Trophoblast cell (in vitro differentiated cells and primary cell): ENCODE measurements at regions not wholly inside any gene's neighbourhood (a gene's known extent, or its start where the extent isn't known, plus 50 kb on each side); places are given as distances from the start of the nearest gene placed in this dataset.
"Not testable (repeated sequence)": the region's sequence is repeated elsewhere in the genome, so short reads cannot be mapped to it uniquely, and the experiment has no call there.

Experiments used
- DNase-seq, 2 donors: peaks; one replicate each; pipeline ENCODE4 v3.0.0-alpha.2; 2016
- H2AFZ ChIP-seq: 2 replicates; pipeline ENCODE4 v1.6.1; 2013; ENCODE audit warnings: low read length, moderate library complexity, mild to moderate bottlenecking; ENCODE audit not compliant: insufficient read depth, poor library complexity
- H2AK5ac ChIP-seq: 2 replicates; pipeline ENCODE4 v1.6.1; 2013; ENCODE audit warnings: mild to moderate bottlenecking, low read length
- H2BK120ac ChIP-seq: 2 replicates; pipeline ENCODE4 v1.6.1; 2013; ENCODE audit warnings: low read length, mild to moderate bottlenecking, moderate library complexity; ENCODE audit not compliant: insufficient read depth, poor library complexity
- H2BK12ac ChIP-seq: 2 replicates; pipeline ENCODE4 v1.6.1; 2013; ENCODE audit warnings: mild to moderate bottlenecking, low read length, moderate library complexity
- H2BK5ac ChIP-seq: 2 replicates; pipeline ENCODE4 v1.6.1; 2013; ENCODE audit warnings: low read length, low read depth, moderate library complexity, mild to moderate bottlenecking; ENCODE audit not compliant: poor library complexity
- H3K14ac ChIP-seq: 2 replicates; pipeline ENCODE4 v1.6.1; 2013; ENCODE audit warnings: mild to moderate bottlenecking, low read length
- H3K18ac ChIP-seq: 2 replicates; pipeline ENCODE4 v1.6.1; 2013; ENCODE audit warnings: mild to moderate bottlenecking, low read length
- H3K23ac ChIP-seq: 2 replicates; pipeline ENCODE4 v1.6.1; 2013; ENCODE audit warnings: low read length
- H3K27ac ChIP-seq: 2 replicates; pipeline ENCODE4 v1.5.1; 2013; ENCODE audit warnings: low read depth, mild to moderate bottlenecking, inconsistent platforms, low read length, moderate library complexity
- H3K27me3 ChIP-seq: 2 replicates; pipeline ENCODE4 v1.6.1; 2013; ENCODE audit warnings: inconsistent platforms, mild to moderate bottlenecking, low read length, moderate library complexity; ENCODE audit not compliant: insufficient read depth
- H3K36me3 ChIP-seq, 2 experiments: 1 replicate in 1 of 2; 2 replicates in 1 of 2; pipeline ENCODE4 v1.6.1; 2013; ENCODE audit warnings: low read length in 2 of 2, mild to moderate bottlenecking in 2 of 2, moderate library complexity in 1 of 2; ENCODE audit not compliant: insufficient read depth in 2 of 2, control insufficient read depth in 1 of 2
- H3K4ac ChIP-seq: 2 replicates; pipeline ENCODE4 v1.6.1; 2013; ENCODE audit warnings: low read depth, mild to moderate bottlenecking, low read length, moderate library complexity
- H3K4me1 ChIP-seq, 2 experiments: 1 replicate in 1 of 2; 2 replicates in 1 of 2; pipeline ENCODE4 v1.6.1; 2013; ENCODE audit warnings: low read length in 2 of 2, mild to moderate bottlenecking in 2 of 2, moderate library complexity in 1 of 2; ENCODE audit not compliant: insufficient read depth in 2 of 2, control insufficient read depth in 1 of 2
- H3K4me2 ChIP-seq: 2 replicates; pipeline ENCODE4 v1.6.1; 2013; ENCODE audit warnings: inconsistent platforms, mild to moderate bottlenecking, low read length, moderate library complexity
- H3K4me3 ChIP-seq: 2 replicates; pipeline ENCODE4 v1.5.1; 2013; ENCODE audit warnings: mild to moderate bottlenecking, low read depth, low read length, inconsistent platforms
- H3K79me1 ChIP-seq: one replicate; pipeline ENCODE4 v1.6.1; 2013; ENCODE audit warnings: low read length
- H3K79me2 ChIP-seq: 2 replicates; pipeline ENCODE4 v1.6.1; 2013; ENCODE audit warnings: low read length, mild to moderate bottlenecking; ENCODE audit not compliant: control insufficient read depth, insufficient read depth, poor library complexity
- H3K9ac ChIP-seq: 2 replicates; pipeline ENCODE4 v1.6.1; 2013; ENCODE audit warnings: mild to moderate bottlenecking, low read length
- H3K9me3 ChIP-seq: 2 replicates; pipeline ENCODE4 v1.6.1; 2013; ENCODE audit warnings: low read depth, mild to moderate bottlenecking, control low read depth, inconsistent platforms, low read length; ENCODE audit not compliant: insufficient read depth
- H4K12ac ChIP-seq: 2 replicates; pipeline ENCODE4 v1.6.1; 2013; ENCODE audit warnings: low read depth, mild to moderate bottlenecking, low read length, moderate library complexity
- H4K8ac ChIP-seq: 2 replicates; pipeline ENCODE4 v1.6.1; 2013; ENCODE audit warnings: low read depth, mild to moderate bottlenecking, low read length, moderate library complexity
- H4K91ac ChIP-seq: one replicate; pipeline ENCODE4 v1.6.1; 2013; ENCODE audit warnings: low read depth, mild to moderate bottlenecking, low read length, moderate library complexity
- WGBS: extraction: QIAGEN DNeasy Blood & Tissue Kit; methylation state at CpG from one replicate; pipeline ENCODE4 v1.1.7; 2013; ENCODE audit warnings: missing lambda C conversion rate; ENCODE audit not compliant: insufficient read length, insufficient coverage; ENCODE audit errors: extremely low coverage; 5-methylcytosine and 5-hydroxymethylcytosine counted together

DNA sequence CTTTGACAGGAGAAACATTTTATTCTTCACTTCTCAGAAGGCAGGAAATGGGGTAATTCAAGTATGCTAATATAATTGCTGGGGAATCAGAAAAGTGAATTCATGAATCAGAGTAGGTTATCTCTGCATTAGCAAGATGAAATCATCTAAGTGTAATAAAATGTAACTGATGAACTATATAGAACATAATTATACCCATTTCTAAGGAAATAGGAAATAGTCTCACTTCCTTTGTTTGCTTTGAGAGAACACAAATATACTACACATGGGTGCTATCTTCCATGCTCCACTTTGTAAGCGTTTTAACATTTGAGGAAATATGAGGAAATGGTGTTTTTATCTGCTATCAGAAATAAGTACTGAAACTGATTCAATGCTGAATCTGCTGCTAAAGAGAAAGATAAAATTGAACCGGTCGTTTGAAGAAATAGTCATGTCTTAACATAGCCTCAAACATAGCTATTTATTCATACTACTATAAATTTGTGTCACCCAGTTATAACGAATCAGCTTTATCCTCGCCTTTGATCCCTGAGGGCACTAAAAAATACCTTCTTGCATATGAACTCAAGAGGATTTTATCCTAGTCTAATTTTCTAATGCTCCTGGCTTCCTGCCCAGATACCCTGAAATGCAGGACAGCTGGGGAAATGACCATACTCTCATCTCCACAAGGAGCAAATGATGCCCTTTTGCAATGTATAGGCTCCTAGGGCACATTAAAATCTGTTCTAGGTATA is 696.0 kb downstream of the C12orf50 start:
- Histone ChIP-seq H4K8ac (no peak overlapping the region), H4K12ac (no peak overlapping the region), H3K18ac (no peak overlapping the region), H2BK120ac (no peak overlapping the region), H2AK5ac (no peak overlapping the region), H2BK5ac (no peak overlapping the region), H3K4me1 (no peaks in the 10 kb centered on the region), H3K9ac (no peak overlapping the region), H3K14ac (no peak overlapping the region), H2BK12ac (no peak overlapping the region), H3K27me3 (no peaks in the 10 kb centered on the region), H3K79me1 (no peaks in the 10 kb centered on the region), H3K4me3 (no peak overlapping the region), H3K4ac (no peak overlapping the region), H3K23ac (no peak overlapping the region), H3K79me2 (no peaks in the 10 kb centered on the region), H3K9me3 (no peaks in the 10 kb centered on the region), H3K27ac (no peak overlapping the region), H2AFZ (no peak overlapping the region), H3K36me3 (no peaks in the 10 kb centered on the region), H4K91ac (no peak overlapping the region), H3K4me2 (no peak overlapping the region)
- no CpG with 5 or more reads among the region's 5 CpGs for WGBS
- DNase-seq: no peak

DNA sequence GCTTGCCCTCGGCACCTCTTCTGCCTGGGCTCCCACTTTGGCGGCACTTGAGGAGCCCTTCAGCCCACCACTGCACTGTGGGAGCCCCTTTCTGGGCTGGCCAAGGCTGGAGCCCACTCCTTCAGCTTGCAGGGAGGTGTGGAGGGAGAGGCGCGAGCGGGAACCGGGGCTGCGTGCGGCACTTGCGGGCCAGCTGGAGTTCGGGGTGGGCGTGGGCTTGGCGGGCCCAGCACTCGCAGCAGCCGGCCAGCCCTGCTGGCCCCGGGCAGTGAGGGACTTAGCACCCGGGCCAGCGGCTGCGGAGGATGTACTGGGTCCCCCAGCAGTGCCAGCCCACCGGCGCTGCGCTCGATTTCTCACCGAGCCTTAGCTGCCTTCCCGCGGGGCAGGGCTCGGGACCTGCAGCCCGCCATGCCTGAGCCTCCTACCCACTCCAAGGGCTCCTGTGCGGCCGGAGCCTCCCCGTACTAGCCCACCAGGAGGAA is 699.1 kb downstream of the C12orf50 start:
- not testable (repeated sequence) for H3K4me1 ChIP-seq, H4K91ac ChIP-seq, H2AFZ ChIP-seq, H4K12ac ChIP-seq, H3K18ac ChIP-seq, H2BK120ac ChIP-seq, H3K36me3 ChIP-seq, H3K4me2 ChIP-seq, H3K9me3 ChIP-seq, H3K4ac ChIP-seq, H3K27ac ChIP-seq, H2BK5ac ChIP-seq, H3K27me3 ChIP-seq, H3K4me3 ChIP-seq, H3K79me1 ChIP-seq, H3K14ac ChIP-seq, H3K79me2 ChIP-seq, DNase-seq, H2AK5ac ChIP-seq, H4K8ac ChIP-seq, H3K23ac ChIP-seq, H2BK12ac ChIP-seq, H3K9ac ChIP-seq
- whole genome bisulfite sequencing: no CpG with 5 or more reads among the region's 30 CpGs

GRCh38 chr12:87329076-87329863 is 699.9 kb downstream of the C12orf50 start:
- H3K4me3 ChIP-seq: no peak overlapping the region
- no peak for DNase-seq
- no peak overlapping the region for H3K4me2 ChIP-seq
- no peaks in the 10 kb centered on the region for H3K79me1 ChIP-seq
- H3K27ac ChIP-seq: no peak overlapping the region
- WGBS: no CpG with 5 or more reads among the region's 2 CpGs
- no peak overlapping the region for H3K14ac ChIP-seq
- H2BK12ac ChIP-seq: no peak overlapping the region
- no peak overlapping the region for H2BK120ac ChIP-seq
- no peak overlapping the region for H3K23ac ChIP-seq
- H4K8ac ChIP-seq: no peak overlapping the region
- no peak overlapping the region for H2AFZ ChIP-seq
- H3K9me3 ChIP-seq: no peaks in the 10 kb centered on the region
- no peak overlapping the region for H2AK5ac ChIP-seq
- no peaks in the 10 kb centered on the region for H3K36me3 ChIP-seq
- H4K12ac ChIP-seq: no peak overlapping the region
- no peaks in the 10 kb centered on the region for H3K4me1 ChIP-seq
- H3K18ac ChIP-seq: no peak overlapping the region
- no peaks in the 10 kb centered on the region for H3K79me2 ChIP-seq
- no peak overlapping the region for H2BK5ac ChIP-seq
- H3K9ac ChIP-seq: no peak overlapping the region
- H3K27me3 ChIP-seq: no peaks in the 10 kb centered on the region
- no peak overlapping the region for H3K4ac ChIP-seq
- H4K91ac ChIP-seq: no peak overlapping the region

DNA sequence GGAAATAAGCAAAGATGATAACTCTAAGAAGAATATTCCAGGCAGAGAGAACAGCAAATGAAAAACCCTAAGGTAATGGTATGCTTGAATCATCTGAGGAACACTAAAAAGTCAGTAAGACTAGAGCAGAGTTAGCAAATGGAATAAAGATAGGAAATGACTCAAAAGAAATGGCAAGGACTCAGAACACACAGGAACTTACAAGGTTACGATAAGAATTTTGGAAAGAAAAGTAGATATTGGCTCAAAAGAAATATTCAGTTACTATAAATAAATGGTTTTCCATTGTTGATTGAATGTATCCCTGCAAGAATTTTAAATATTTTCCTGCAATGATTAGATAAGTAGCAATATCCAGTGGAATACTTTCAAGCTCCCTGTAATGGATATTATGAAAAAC is 705.8 kb downstream of the C12orf50 start:
- H4K91ac ChIP-seq: no peak overlapping the region
- WGBS: no CpG with 5 or more reads among the region's 1 CpG

More for the DNA sequence above, 705.8 kb downstream of the C12orf50 start:
- Histone ChIP-seq H3K27me3 (no peaks in the 10 kb centered on the region), H3K27ac (no peak overlapping the region), H3K18ac (no peak overlapping the region), H3K4me1 (no peaks in the 10 kb centered on the region), H3K79me1 (no peaks in the 10 kb centered on the region), H4K12ac (no peak overlapping the region), H3K4ac (no peak overlapping the region), H2AFZ (no peak overlapping the region), H3K4me3 (no peak overlapping the region), H3K36me3 (no peaks in the 10 kb centered on the region), H3K23ac (no peak overlapping the region), H2BK5ac (no peak overlapping the region), H3K14ac (no peak overlapping the region), H3K79me2 (no peaks in the 10 kb centered on the region), H2BK12ac (no peak overlapping the region), H3K4me2 (no peak overlapping the region), H4K8ac (no peak overlapping the region), H3K9me3 (no peaks in the 10 kb centered on the region), H2AK5ac (no peak overlapping the region), H2BK120ac (no peak overlapping the region), H3K9ac (no peak overlapping the region)
- DNase-seq: no peak
